GM13977 (cell line): ENCODE measurements at regions not wholly inside any gene's neighbourhood (a gene's known extent, or its start where the extent isn't known, plus 50 kb on each side); places are given as distances from the start of the nearest gene placed in this dataset.

Source experiments
- DNase-seq: peaks from one replicate; pipeline ENCODE4 v3.0.0; 2012; ENCODE audit warnings: low spot score
- in situ Hi-C: fragments of 300-500 bp; cut with MboI; formaldehyde crosslinking; loops from one replicate; pipeline ENCODE4 v1.12.0; 2022; ENCODE audit warnings: low sequenced_read_pairs, low pct_unique_long_range_greater_than_20kb, mixed read lengths, inconsistent platforms; ENCODE audit not compliant: unreplicated experiment
- TF ChIP-seq, protein P1 (sequence below): IDR thresholded peaks from 2 replicates; pipeline ENCODE4 v1.5.1; 2012; ENCODE audit warnings: mild to moderate bottlenecking, control low read depth; ENCODE audit not compliant: insufficient read depth; ENCODE audit errors: extremely low read depth, missing control alignments

DNA sequence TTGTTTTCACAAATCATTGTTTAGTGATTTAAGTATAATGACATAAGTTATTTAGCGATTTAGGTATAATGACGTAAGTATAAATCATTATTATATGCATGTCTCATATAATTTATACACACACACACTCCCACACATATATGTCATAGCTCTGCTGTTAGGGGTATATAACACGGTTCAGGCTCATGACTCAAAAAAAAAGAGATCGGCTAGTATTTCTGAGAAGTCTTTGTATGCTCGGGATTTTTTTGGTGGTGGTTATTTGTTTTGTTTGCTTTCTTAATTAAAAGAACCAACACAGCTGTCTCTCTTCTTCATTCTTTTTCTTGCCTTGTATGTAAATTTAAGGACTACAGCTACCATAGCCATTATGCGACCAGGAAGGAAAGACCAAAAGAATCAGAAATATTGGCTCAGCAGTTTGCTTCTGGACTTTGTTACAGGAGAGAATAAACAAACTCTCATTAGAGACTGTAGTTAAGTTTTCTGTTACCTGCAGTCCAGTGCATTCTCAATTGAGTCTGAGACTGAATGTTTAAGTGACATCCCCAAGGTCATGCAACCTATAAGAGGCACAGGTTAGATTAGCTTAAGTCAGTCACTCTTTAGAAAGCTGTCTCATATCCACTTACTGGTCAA is 83.2 kb upstream of the NREP start:
- DNase-seq = no peak
- in situ Hi-C loops = no loop called here
- TF ChIP-seq, protein P1, sequence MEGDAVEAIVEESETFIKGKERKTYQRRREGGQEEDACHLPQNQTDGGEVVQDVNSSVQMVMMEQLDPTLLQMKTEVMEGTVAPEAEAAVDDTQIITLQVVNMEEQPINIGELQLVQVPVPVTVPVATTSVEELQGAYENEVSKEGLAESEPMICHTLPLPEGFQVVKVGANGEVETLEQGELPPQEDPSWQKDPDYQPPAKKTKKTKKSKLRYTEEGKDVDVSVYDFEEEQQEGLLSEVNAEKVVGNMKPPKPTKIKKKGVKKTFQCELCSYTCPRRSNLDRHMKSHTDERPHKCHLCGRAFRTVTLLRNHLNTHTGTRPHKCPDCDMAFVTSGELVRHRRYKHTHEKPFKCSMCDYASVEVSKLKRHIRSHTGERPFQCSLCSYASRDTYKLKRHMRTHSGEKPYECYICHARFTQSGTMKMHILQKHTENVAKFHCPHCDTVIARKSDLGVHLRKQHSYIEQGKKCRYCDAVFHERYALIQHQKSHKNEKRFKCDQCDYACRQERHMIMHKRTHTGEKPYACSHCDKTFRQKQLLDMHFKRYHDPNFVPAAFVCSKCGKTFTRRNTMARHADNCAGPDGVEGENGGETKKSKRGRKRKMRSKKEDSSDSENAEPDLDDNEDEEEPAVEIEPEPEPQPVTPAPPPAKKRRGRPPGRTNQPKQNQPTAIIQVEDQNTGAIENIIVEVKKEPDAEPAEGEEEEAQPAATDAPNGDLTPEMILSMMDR = no peak

DNA sequence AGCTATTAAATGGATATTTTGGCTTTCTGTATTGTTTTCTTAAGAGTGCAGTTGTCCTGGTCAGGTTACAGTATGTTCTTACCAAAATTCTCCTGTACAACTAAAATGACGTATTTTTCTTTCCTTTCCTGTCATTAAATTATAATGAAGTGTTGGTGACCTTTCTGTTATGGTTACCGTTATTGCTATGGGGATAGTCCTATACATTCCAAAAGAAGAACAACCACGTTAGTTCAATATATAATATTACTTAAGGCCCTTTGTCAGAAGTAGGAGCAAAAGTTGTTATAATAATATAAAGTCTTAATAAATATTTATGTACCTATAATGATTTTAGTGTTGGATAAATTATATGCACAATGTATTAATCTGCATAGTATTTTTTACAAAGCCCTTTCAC is 82.4 kb upstream of the NREP start:
- TF ChIP-seq, protein P1 = no peak
- DNase-seq = no peak
- in situ Hi-C loops = no loop called here

DNA sequence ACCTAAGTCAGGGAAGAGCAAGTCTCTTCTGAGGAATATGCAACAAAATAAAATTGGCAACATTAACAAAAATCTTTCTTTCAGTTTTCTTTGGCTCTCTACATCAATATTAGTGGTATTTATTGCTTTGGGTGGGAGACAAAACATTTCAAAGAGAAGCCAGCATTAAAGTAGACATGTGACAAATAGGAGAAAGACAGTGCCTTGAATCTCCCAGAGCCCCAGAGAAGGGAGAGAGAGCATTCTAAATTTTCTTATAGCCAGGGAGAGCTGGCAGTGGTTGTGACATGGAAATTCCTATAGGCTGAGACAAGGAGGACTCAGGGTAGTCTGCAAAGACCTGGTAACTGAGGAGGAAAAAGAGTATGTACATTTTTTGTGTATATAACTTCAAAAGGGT is 79.4 kb upstream of the NREP start:
- in situ Hi-C loops = no loop called here
- TF ChIP-seq, protein P1 = no peak
- DNase-seq = no peak

DNA sequence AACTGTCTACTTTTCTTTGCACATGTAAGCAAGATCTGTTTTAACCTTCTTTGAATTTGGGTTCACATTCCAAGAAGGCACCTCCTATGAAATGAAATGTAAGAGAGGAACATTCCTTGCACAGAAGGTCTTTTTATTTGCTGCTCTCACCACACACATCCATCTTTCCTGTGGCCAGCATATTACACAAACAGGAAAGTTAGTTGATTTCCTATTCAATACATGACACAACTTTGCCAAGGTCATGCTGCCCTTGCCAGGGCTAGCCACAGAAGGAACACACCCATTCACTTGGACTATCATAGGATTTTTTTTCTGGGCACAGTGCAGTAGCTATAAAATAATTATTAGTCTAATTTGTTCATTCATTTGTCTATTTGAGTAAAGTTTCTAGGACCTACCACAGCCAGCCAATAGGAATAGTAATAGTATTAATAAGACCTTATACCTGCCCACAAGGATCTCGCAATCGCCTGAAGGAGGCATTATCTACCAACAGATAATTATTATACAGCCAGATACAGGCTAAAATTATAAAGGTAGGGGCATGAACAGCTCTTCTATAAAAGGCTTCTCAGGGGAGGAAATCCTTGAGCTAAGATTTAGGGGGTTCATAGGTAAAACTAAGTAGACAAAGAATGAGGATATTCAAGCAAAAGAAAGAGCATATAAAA is 78.1 kb upstream of the NREP start:
- DNase-seq = no peak
- in situ Hi-C loops = no loop called here
- TF ChIP-seq, protein P1 = peak; percentile 16

DNA sequence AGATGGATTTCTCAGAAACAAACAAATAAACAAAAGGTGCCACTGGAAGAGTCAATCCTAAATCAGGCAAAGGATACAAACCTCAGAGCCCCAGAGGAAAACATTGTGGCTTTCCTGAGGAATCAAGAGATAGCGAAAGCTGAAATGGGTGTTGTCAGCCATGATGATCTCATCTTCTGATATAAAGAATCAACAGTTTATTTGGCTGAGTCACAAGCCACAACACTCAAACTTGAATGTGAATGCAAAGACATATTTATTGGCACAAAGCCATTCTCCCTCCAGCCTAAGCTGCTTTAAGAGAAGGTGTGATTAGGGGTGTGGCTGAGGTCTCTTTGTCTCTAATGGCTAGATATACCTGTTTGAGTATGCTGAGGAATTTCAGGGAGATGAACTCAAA is 73.3 kb upstream of the NREP start:
- no peak for DNase-seq
- TF ChIP-seq, protein P1 = no peak
- in situ Hi-C loops = no loop called here

DNA sequence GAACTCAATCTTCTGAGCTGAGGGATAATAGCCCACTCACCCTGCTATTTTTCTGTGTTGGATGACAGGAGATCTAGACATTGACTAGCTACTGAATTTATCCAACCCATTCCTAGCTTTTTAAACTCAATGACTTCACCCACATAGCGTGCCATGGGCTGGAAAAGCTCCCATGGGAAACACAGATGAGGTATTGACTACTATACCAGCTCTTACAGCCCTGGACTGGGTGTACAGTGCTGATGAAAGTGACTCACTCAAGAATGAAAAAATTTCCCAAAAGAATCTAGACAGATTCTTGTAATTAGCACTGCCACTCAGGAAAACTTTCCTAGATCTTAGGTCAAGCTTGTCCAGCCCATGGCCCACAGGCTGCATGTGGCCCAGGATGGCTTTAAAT is 72.7 kb upstream of the NREP start:
- no peak for DNase-seq
- in situ Hi-C loops = no loop called here
- TF ChIP-seq, protein P1 = no peak
